ENCODE measurements at regions not wholly inside any gene's neighbourhood (a gene's known extent, or its start where the extent isn't known, plus 50 kb on each side); places are given as distances from the start of the nearest gene placed in this dataset.
A peak's percentile ranks its signal among the peaks of the same experiment; 100 is the strongest.
"Not testable (repeated sequence)": the region's sequence is repeated elsewhere in the genome, so short reads cannot be mapped to it uniquely, and the experiment has no call there.

GRCh38 chr3:26108846-26109489, 319.1 kb downstream of the OXSM start:
- TF ChIP-seq, protein P1, sequence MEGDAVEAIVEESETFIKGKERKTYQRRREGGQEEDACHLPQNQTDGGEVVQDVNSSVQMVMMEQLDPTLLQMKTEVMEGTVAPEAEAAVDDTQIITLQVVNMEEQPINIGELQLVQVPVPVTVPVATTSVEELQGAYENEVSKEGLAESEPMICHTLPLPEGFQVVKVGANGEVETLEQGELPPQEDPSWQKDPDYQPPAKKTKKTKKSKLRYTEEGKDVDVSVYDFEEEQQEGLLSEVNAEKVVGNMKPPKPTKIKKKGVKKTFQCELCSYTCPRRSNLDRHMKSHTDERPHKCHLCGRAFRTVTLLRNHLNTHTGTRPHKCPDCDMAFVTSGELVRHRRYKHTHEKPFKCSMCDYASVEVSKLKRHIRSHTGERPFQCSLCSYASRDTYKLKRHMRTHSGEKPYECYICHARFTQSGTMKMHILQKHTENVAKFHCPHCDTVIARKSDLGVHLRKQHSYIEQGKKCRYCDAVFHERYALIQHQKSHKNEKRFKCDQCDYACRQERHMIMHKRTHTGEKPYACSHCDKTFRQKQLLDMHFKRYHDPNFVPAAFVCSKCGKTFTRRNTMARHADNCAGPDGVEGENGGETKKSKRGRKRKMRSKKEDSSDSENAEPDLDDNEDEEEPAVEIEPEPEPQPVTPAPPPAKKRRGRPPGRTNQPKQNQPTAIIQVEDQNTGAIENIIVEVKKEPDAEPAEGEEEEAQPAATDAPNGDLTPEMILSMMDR (IDR thresholded peaks at IDR 0.05) = no peak
- no peak for TF ChIP-seq ZFX (IDR thresholded peaks at IDR 0.05; ENCODE audit: borderline replicate concordance)
- H3K27ac ChIP-seq = no peak overlapping the region

GRCh38 chr3:26114851-26115250, 325.0 kb downstream of the OXSM start:
- TF ChIP-seq ZFX (IDR thresholded peaks at IDR 0.05; ENCODE audit: borderline replicate concordance) = no peak
- no peak overlapping the region for H3K27ac ChIP-seq

- TF ChIP-seq, protein P1 (IDR thresholded peaks at IDR 0.05) = peak; percentile 58
- TF ChIP-seq ZFX (IDR thresholded peaks at IDR 0.05; ENCODE audit: borderline replicate concordance) = no peak
- H3K27ac ChIP-seq = no peak overlapping the region
Observed at GRCh38 chr3:26118165-26118564, 328.3 kb downstream of the OXSM start.

DNA sequence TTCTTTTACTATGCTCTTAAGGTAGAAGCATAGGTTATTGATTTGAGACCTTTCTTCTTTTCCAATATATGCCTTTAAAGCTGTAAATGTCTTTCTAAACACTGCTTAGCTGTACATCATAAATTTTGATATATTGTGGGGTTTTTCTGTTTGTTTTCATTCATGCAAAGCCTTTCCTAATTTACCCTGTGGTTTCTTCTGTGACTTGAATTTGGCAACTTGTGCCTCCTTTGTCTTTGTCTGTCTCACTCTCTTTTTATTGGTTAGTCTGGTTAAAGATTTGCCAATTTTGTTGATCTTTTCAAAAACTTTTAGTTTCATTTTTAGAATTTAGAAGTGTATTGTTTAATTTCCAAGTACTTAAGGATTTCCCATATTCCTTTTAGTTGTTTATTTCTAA, 343.1 kb downstream of the OXSM start:
- H3K27ac ChIP-seq = no peak overlapping the region
- TF ChIP-seq, protein P1 (IDR thresholded peaks at IDR 0.05) = no peak
- TF ChIP-seq ZFX (IDR thresholded peaks at IDR 0.05; ENCODE audit: borderline replicate concordance) = no peak

GRCh38 chr3:26141296-26141695, 351.4 kb downstream of the OXSM start:
- no peak overlapping the region for H3K27ac ChIP-seq

DNA sequence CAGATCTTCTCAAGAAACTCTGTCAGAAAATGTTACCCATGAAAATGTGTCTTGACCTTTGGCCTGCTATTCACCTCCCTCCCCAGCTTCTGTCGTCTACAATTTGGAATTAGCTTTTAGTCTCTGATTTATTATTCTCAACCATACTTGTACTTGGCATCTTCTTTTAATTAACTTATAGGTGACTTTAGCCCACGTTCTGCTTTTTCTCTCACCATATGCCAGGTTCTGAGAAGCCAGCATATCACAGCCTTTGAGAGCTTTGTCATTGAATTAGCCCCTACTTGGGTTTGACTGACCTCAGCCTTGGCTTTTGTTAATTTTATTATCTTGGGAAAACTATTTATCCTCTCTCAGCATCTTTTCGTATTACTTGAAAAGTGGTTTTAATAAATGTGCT, 355.9 kb downstream of the OXSM start:
- TF ChIP-seq, protein P1 (IDR thresholded peaks at IDR 0.05) = no peak
- TF ChIP-seq ZFX (IDR thresholded peaks at IDR 0.05; ENCODE audit: borderline replicate concordance) = no peak
- H3K27ac ChIP-seq = no peak overlapping the region

More at GRCh38 chr3:26141296-26141695, 351.4 kb downstream of the OXSM start:
- TF ChIP-seq ZFX (IDR thresholded peaks at IDR 0.05; ENCODE audit: borderline replicate concordance) = no peak
- TF ChIP-seq, protein P1 (IDR thresholded peaks at IDR 0.05) = no peak

DNA sequence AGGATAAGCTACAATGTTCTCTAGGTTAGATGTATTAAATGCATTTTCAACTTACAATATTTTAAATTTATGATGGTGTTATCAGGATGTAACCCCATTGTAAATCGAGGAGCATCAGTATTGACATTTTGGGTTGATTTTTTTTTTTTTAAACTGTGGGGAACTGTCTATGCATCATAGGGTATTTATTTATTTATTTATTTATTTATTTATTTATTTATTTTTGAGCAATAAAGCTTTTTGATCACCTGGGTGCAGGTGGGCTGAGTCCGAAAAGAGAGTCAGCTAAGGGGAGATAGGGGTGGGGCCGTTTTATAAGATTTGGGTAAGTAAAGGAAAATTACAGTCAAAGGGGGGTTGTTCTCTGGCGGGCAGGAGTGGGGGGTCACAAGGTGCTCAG, 367.5 kb downstream of the OXSM start:
- H3K27ac ChIP-seq = not testable (repeated sequence)

DNA sequence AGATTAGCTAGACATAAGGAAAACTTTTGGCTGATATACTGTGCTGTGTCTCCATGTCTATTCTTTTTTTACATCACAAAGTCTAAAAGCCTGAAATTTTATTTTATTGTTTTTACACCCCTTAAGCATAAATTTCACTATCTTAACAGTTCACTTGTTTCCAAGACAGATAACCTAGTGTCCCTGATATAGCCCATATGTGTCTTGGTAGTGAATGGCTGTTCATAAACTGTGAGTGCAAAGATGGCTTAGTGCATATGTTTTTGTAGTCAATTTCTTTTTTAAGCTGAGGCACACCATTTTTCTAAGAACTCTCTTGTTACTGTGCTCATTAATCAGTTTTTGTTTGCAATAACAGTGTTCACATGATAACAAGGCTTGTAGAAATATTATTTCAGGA, 381.1 kb downstream of the OXSM start:
- H3K27ac ChIP-seq = no peak overlapping the region
- TF ChIP-seq ZFX (IDR thresholded peaks at IDR 0.05; ENCODE audit: borderline replicate concordance) = no peak
- TF ChIP-seq, protein P1 (IDR thresholded peaks at IDR 0.05) = no peak
